H1 (cell line): ENCODE measurements at regions not wholly inside any gene's neighbourhood (a gene's known extent, or its start where the extent isn't known, plus 50 kb on each side); places are given as distances from the start of the nearest gene placed in this dataset.

ENCODE experiments used
- CTCF ChIA-PET: fragments of 300-600 bp; sonication (Branson Sonifier 250); formaldehyde crosslinking; loops from one replicate; lab custom pipeline; 2021; ENCODE audit not compliant: partially characterized antibody; lab: Charles Lee
- POLR2A ChIA-PET: fragments of 300-600 bp; sonication (Branson Sonifier 250); formaldehyde crosslinking; loops from one replicate; lab custom pipeline; 2021; ENCODE audit warnings: inconsistent platforms; ENCODE audit not compliant: partially characterized antibody; lab: Charles Lee
- DNase-seq, 2 experiments: peaks; one replicate each; pipeline versions ENCODE4 v3.0.0 to v3.0.0-alpha.2; 2010 to 2022; ENCODE audit warnings: low spot score in 2 of 2, low read depth in 1 of 2, mixed read lengths in 1 of 2
- FAIRE-seq: peaks from 2 replicates; lab custom pipeline; 2011; peaks lifted over from hg19 to GRCh38; lab: Jason Lieb, UNC
- H2AFZ ChIP-seq: 2 replicates; pipeline ENCODE4 v1.8.1; 2012; ENCODE audit warnings: low read length, inconsistent platforms
- H2AK5ac ChIP-seq: 2 replicates; pipeline ENCODE4 v1.6.1; 2013; ENCODE audit warnings: low read depth, low read length
- H2BK120ac ChIP-seq: replicated peaks from 2 replicates; pipeline ENCODE3; 2013; ENCODE audit warnings: low read depth, low read length, inconsistent platforms
- H2BK12ac ChIP-seq: 2 replicates; pipeline ENCODE4 v1.6.1; 2013; ENCODE audit warnings: low read depth, low read length
- H2BK15ac ChIP-seq: 2 replicates; pipeline ENCODE4 v1.6.1; 2013; ENCODE audit warnings: low read length
- H2BK20ac ChIP-seq: 2 replicates; pipeline ENCODE4 v1.6.1; 2013; ENCODE audit warnings: low read length
- H2BK5ac ChIP-seq: 2 replicates; pipeline ENCODE4 v1.6.1; 2013; ENCODE audit warnings: low read depth, low read length
- H3K14ac ChIP-seq: 2 replicates; pipeline ENCODE4 v1.6.1; 2013; ENCODE audit warnings: inconsistent platforms; ENCODE audit not compliant: insufficient read length
- H3K18ac ChIP-seq: 2 replicates; pipeline ENCODE4 v1.6.1; 2013; ENCODE audit warnings: low read length; ENCODE audit errors: extremely low read depth
- H3K23ac ChIP-seq: 2 replicates; pipeline ENCODE4 v1.6.1; 2013; ENCODE audit warnings: inconsistent platforms; ENCODE audit not compliant: insufficient read length
- H3K23me2 ChIP-seq: 2 replicates; pipeline ENCODE4 v1.6.1; 2013; ENCODE audit warnings: low read depth, low read length
- H3K27ac ChIP-seq: 2 replicates; pipeline ENCODE4 v1.6.1; 2011; ENCODE audit warnings: low read depth, low read length, inconsistent platforms
- H3K27me3 ChIP-seq, 4 experiments: replicated peaks in 1 of 4; 1 replicate in 1 of 4; 2 replicates in 3 of 4; pipeline versions ENCODE4 v1.6.1 to v1.8.1; 2011 to 2013; ENCODE audit warnings: low read length in 3 of 4, mild to moderate bottlenecking in 3 of 4, inconsistent platforms in 2 of 4, mixed read lengths in 2 of 4, moderate library complexity in 1 of 4; ENCODE audit not compliant: control insufficient read depth in 3 of 4, insufficient read depth in 3 of 4; ENCODE audit errors: extremely low read depth in 1 of 4
- H3K36me3 ChIP-seq, 4 experiments: 2 replicates each; pipeline versions ENCODE4 v1.6.1 to v1.8.1; 2011 to 2013; ENCODE audit warnings: mild to moderate bottlenecking in 4 of 4, low read length in 3 of 4, moderate library complexity in 2 of 4, control low read depth in 1 of 4, inconsistent platforms in 1 of 4; ENCODE audit not compliant: insufficient read depth in 4 of 4, control insufficient read depth in 2 of 4
- H3K4ac ChIP-seq: replicated peaks from 2 replicates; pipeline ENCODE3; 2013; ENCODE audit warnings: low read length, low read depth, mixed read lengths, inconsistent platforms; ENCODE audit not compliant: insufficient read length
- H3K4me1 ChIP-seq, 4 experiments: replicated peaks in 1 of 4; 1 replicate in 1 of 4; 2 replicates in 3 of 4; pipeline versions ENCODE4 v1.6.1 to v1.8.1; 2011 to 2013; ENCODE audit warnings: low read length in 3 of 4, inconsistent platforms in 2 of 4, mixed read lengths in 1 of 4; ENCODE audit not compliant: insufficient read depth in 4 of 4, control insufficient read depth in 3 of 4
- H3K4me2 ChIP-seq, 2 experiments: 2 replicates each; pipeline versions ENCODE4 v1.6.1 to v1.8.1; 2011 to 2013; ENCODE audit warnings: low read depth in 2 of 2, low read length in 2 of 2, control low read depth in 1 of 2, inconsistent platforms in 1 of 2, mild to moderate bottlenecking in 1 of 2; ENCODE audit not compliant: insufficient read depth in 1 of 2
- H3K4me3 ChIP-seq, 4 experiments: fragments of 200-600, 300-600 bp in 1 of 4; sonication (generic), shearing (Covaris generic), sonication (Bioruptor Twin) in 1 of 4; 2 replicates each; pipeline versions ENCODE4 v1.5.1 to v1.8.1; 2011 to 2016; ENCODE audit warnings: low read length in 4 of 4, low read depth in 3 of 4, control low read depth in 2 of 4, inconsistent platforms in 2 of 4, mild to moderate bottlenecking in 2 of 4, mixed read lengths in 1 of 4, moderate library complexity in 1 of 4; ENCODE audit not compliant: insufficient read depth in 2 of 4; ENCODE audit errors: extremely low read depth in 1 of 4
- H3K56ac ChIP-seq: replicated peaks from 2 replicates; pipeline ENCODE3; 2013; ENCODE audit warnings: low read depth, mild to moderate bottlenecking, mixed read lengths, low read length, inconsistent platforms; ENCODE audit not compliant: insufficient read length
- H3K79me1 ChIP-seq: 2 replicates; pipeline ENCODE4 v1.6.1; 2013; ENCODE audit warnings: low read depth, low read length, control low read depth
- H3K79me2 ChIP-seq, 2 experiments: 2 replicates each; pipeline versions ENCODE4 v1.6.1 to v1.8.1; 2012 to 2013; ENCODE audit warnings: low read length in 2 of 2, mild to moderate bottlenecking in 2 of 2, inconsistent platforms in 1 of 2; ENCODE audit not compliant: insufficient read depth in 2 of 2, control insufficient read depth in 1 of 2
- H3K9ac ChIP-seq, 4 experiments: replicated peaks in 1 of 4; 1 replicate in 1 of 4; 2 replicates in 3 of 4; pipeline versions ENCODE4 v1.6.1 to v1.8.1; 2011 to 2013; ENCODE audit warnings: low read depth in 3 of 4, low read length in 3 of 4, control low read depth in 2 of 4, mild to moderate bottlenecking in 2 of 4, moderate library complexity in 2 of 4, inconsistent platforms in 1 of 4; ENCODE audit errors: extremely low read depth in 1 of 4
- H3K9me3 ChIP-seq, 2 experiments: 2 replicates each; pipeline versions ENCODE4 v1.6.1 to v1.8.1; 2012 to 2013; ENCODE audit warnings: mild to moderate bottlenecking in 2 of 2, moderate library complexity in 2 of 2, control low read depth in 1 of 2, inconsistent platforms in 1 of 2, low read depth in 1 of 2, low read length in 1 of 2, mixed read lengths in 1 of 2; ENCODE audit not compliant: insufficient read depth in 2 of 2
- H4K20me1 ChIP-seq, 2 experiments: replicated peaks in 1 of 2; 2 replicates each; pipeline versions ENCODE3 to v1.8.1; 2011 to 2013; ENCODE audit warnings: inconsistent platforms in 2 of 2, low read length in 2 of 2, mild to moderate bottlenecking in 1 of 2; ENCODE audit not compliant: insufficient read depth in 2 of 2, control insufficient read depth in 1 of 2
- H4K5ac ChIP-seq: 2 replicates; pipeline ENCODE4 v1.6.1; 2013; ENCODE audit warnings: low read length, low read depth, mixed read lengths, inconsistent platforms; ENCODE audit not compliant: insufficient read length
- H4K8ac ChIP-seq: 2 replicates; pipeline ENCODE4 v1.8.0; 2013; ENCODE audit warnings: mild to moderate bottlenecking, moderate library complexity, low read length, inconsistent platforms; ENCODE audit not compliant: insufficient read depth; ENCODE audit errors: extremely low read depth
- H4K91ac ChIP-seq: replicated peaks from 2 replicates; pipeline ENCODE3; 2013; ENCODE audit warnings: low read length, mixed read lengths, inconsistent platforms; ENCODE audit not compliant: insufficient read length
- EP300 ChIP-seq, 2 experiments: IDR thresholded peaks; 1 replicate in 1 of 2; 2 replicates in 1 of 2; pipeline ENCODE4 v1.6.1; 2011 to 2012; ENCODE audit warnings: low read depth in 2 of 2, low read length in 2 of 2, mild to moderate bottlenecking in 2 of 2, borderline replicate concordance in 1 of 2, inconsistent platforms in 1 of 2, moderate library complexity in 1 of 2
- RNF2 ChIP-seq: fragments of 200-900, 300-1000 bp; sonication (generic); IDR thresholded peaks from 2 replicates; pipeline ENCODE4 v1.7.1; 2016; ENCODE audit warnings: borderline replicate concordance, low read depth, mild to moderate bottlenecking, antibody characterized with exemption, low read length; ENCODE audit not compliant: poor library complexity, severe bottlenecking; ENCODE audit errors: missing control alignments
- WGBS, 2 experiments: shearing (Covaris generic) in 1 of 2; methylation state at CpG; one replicate each; pipeline versions ENCODE4 v1.1.6 to v1.1.7; 2013 to 2015; ENCODE audit warnings: low lambda C conversion rate in 2 of 2, mixed read lengths in 2 of 2, inconsistent platforms in 1 of 2, low coverage in 1 of 2, missing lambda C conversion rate in 1 of 2; ENCODE audit not compliant: insufficient replicate concordance in 2 of 2, insufficient coverage in 1 of 2, insufficient read length in 1 of 2; ENCODE audit errors: extremely low coverage in 1 of 2, missing lambda C conversion rate in 1 of 2; 5-methylcytosine and 5-hydroxymethylcytosine counted together

GRCh38 chr15:59866642-59867041, 137.5 kb upstream of the FOXB1 start:
- H2AFZ ChIP-seq = no peak overlapping the region
- no peak overlapping the region for H3K4ac ChIP-seq
- H4K8ac ChIP-seq = no peak overlapping the region
- no peak overlapping the region for H2BK120ac ChIP-seq
- H3K14ac ChIP-seq = no peak overlapping the region
- H3K9me3 ChIP-seq = no peaks in the 10 kb centered on the region
- 69% methylated on average over 4 of the region's 4 CpGs; no CpG with 5 or more reads in 1 of the 2 experiments for WGBS, 2 experiments
- no peak overlapping the region for H2BK15ac ChIP-seq
- H3K18ac ChIP-seq = no peak overlapping the region
- no peak overlapping the region for H2BK12ac ChIP-seq
- peaks cover 0 to 8% (median 1%) of the 10 kb centered on the region in 4 experiments; a peak in 2 of 7 replicates for H3K4me1 ChIP-seq
- no peak overlapping the region for H3K4me2 ChIP-seq
- no peak for FAIRE-seq
- H3K23ac ChIP-seq = no peak overlapping the region
- no peak overlapping the region for H2AK5ac ChIP-seq
- H3K27ac ChIP-seq = no peak overlapping the region
- no peak for DNase-seq
- H3K36me3 ChIP-seq = no peaks in the 10 kb centered on the region
- CTCF ChIA-PET = interaction anchor here (0.6 to 1.3 kb wide), 3 partner anchors 51 to 176 kb away, joined by 3 read pairs; no protein-coding TSS in a partner anchor
- TF ChIP-seq RNF2 = no peak
- peak in 1 of 2 experiments; percentile 61; a peak in 1 of 3 replicates for TF ChIP-seq EP300 (IDR thresholded peaks at IDR 0.05; ENCODE audit: borderline replicate concordance in 1 of 2, low read depth in 2 of 2, low read length in 2 of 2)
- H3K56ac ChIP-seq = no peak overlapping the region
- H3K9ac ChIP-seq = no peak overlapping the region
- no peak overlapping the region for H4K5ac ChIP-seq
- peaks cover 0 to 1% (median 0%) of the 10 kb centered on the region in 4 experiments; a peak in 1 of 7 replicates for H3K27me3 ChIP-seq
- no peak overlapping the region for H2BK5ac ChIP-seq
- H4K20me1 ChIP-seq = no peaks in the 10 kb centered on the region
- H3K4me3 ChIP-seq = no peak overlapping the region
- no peaks in the 10 kb centered on the region for H3K79me2 ChIP-seq
- H4K91ac ChIP-seq = no peak overlapping the region
- POLR2A ChIA-PET = no interaction called here
- H3K23me2 ChIP-seq = no peaks in the 10 kb centered on the region
- H2BK20ac ChIP-seq = no peak overlapping the region
- no peaks in the 10 kb centered on the region for H3K79me1 ChIP-seq
